Type B pancreatic cell (in vitro differentiated cells): ENCODE measurements at regions not wholly inside any gene's neighbourhood (a gene's known extent, or its start where the extent isn't known, plus 50 kb on each side); places are given as distances from the start of the nearest gene placed in this dataset.

Source experiments
- DNase-seq: peaks from one replicate; pipeline ENCODE4 v3.0.0; 2021; ENCODE audit warnings: mixed read lengths; ENCODE audit not compliant: unreplicated experiment; ENCODE audit errors: extremely low spot score
- H3K27ac Mint-ChIP-seq: 2 replicates; pipeline ENCODE4 v1.8.0; 2021; ENCODE audit warnings: mild to moderate bottlenecking, mixed read lengths
- H3K27me3 Mint-ChIP-seq: 2 replicates; pipeline ENCODE4 v1.8.0; 2021; ENCODE audit warnings: mixed read lengths
- H3K36me3 Mint-ChIP-seq: 2 replicates; pipeline ENCODE4 v1.8.0; 2021; ENCODE audit warnings: mixed read lengths
- H3K4me1 Mint-ChIP-seq: one replicate; pipeline ENCODE4 v1.8.0; 2021; ENCODE audit warnings: mixed read lengths; ENCODE audit not compliant: unreplicated experiment
- H3K4me3 Mint-ChIP-seq: 2 replicates; pipeline ENCODE4 v1.8.0; 2021; ENCODE audit warnings: mild to moderate bottlenecking, mixed read lengths
- H3K9me3 Mint-ChIP-seq: 2 replicates; pipeline ENCODE4 v1.8.0; 2021; ENCODE audit warnings: mixed read lengths
- CTCF ChIP-seq: fragments of 200-600 bp; sonication (generic); conservative IDR thresholded peaks from 2 replicates; pipeline ENCODE4 v1.5.0; 2021; ENCODE audit warnings: antibody characterized with exemption, mild to moderate bottlenecking

- DNase-seq = no peak
- peak overlapping the region; percentile 68 for H3K27ac Mint-ChIP-seq
Observed at GRCh38 chr15:66846031-66846430, 144.0 kb downstream of the SMAD6 start.

GRCh38 chr15:66846811-66847210 is 144.8 kb downstream of the SMAD6 start:
- no peak overlapping the region for H3K27ac Mint-ChIP-seq
- H3K36me3 Mint-ChIP-seq = no peaks in the 10 kb centered on the region
- H3K4me3 Mint-ChIP-seq = no peak overlapping the region
- H3K9me3 Mint-ChIP-seq = no peaks in the 10 kb centered on the region
- no peak for DNase-seq
- peaks cover 40% of the 10 kb centered on the region for H3K4me1 Mint-ChIP-seq
- no peak for TF ChIP-seq CTCF
- H3K27me3 Mint-ChIP-seq = peaks cover 3% of the 10 kb centered on the region

More at GRCh38 chr15:66846031-66846430, 144.0 kb downstream of the SMAD6 start:
- Mint-ChIP-seq H3K4me3 (no peak overlapping the region), H3K9me3 (no peaks in the 10 kb centered on the region), H3K36me3 (no peaks in the 10 kb centered on the region), H3K4me1 (peaks cover 40% of the 10 kb centered on the region), H3K27me3 (peaks cover 3% of the 10 kb centered on the region)
- no peak for TF ChIP-seq CTCF

GRCh38 chr15:66847565-66847991 is 145.5 kb downstream of the SMAD6 start:
- H3K9me3 Mint-ChIP-seq = no peaks in the 10 kb centered on the region
- H3K4me1 Mint-ChIP-seq = peaks cover 39% of the 10 kb centered on the region
- DNase-seq = no peak
- H3K36me3 Mint-ChIP-seq = no peaks in the 10 kb centered on the region
- H3K4me3 Mint-ChIP-seq = no peak overlapping the region
- no peak for TF ChIP-seq CTCF
- H3K27me3 Mint-ChIP-seq = no peaks in the 10 kb centered on the region
- H3K27ac Mint-ChIP-seq = no peak overlapping the region

GRCh38 chr15:66848116-66848515 is 146.1 kb downstream of the SMAD6 start:
- Mint-ChIP-seq H3K4me1 (peaks cover 36% of the 10 kb centered on the region), H3K36me3 (no peaks in the 10 kb centered on the region), H3K27ac (no peak overlapping the region), H3K9me3 (no peaks in the 10 kb centered on the region), H3K27me3 (no peaks in the 10 kb centered on the region), H3K4me3 (no peak overlapping the region)
- no peak for TF ChIP-seq CTCF
- no peak for DNase-seq

GRCh38 chr15:66848686-66849392 is 146.8 kb downstream of the SMAD6 start:
- Mint-ChIP-seq H3K27me3 (no peaks in the 10 kb centered on the region), H3K4me1 (peaks cover 32% of the 10 kb centered on the region), H3K9me3 (no peaks in the 10 kb centered on the region), H3K4me3 (no peak overlapping the region), H3K36me3 (no peaks in the 10 kb centered on the region), H3K27ac (no peak overlapping the region)
- TF ChIP-seq CTCF = no peak
- no peak for DNase-seq

GRCh38 chr15:66849393-66849745 is 147.3 kb downstream of the SMAD6 start:
- DNase-seq = no peak
- no peaks in the 10 kb centered on the region for H3K27me3 Mint-ChIP-seq
- peak overlapping the region; percentile 56 for H3K27ac Mint-ChIP-seq
- H3K9me3 Mint-ChIP-seq = no peaks in the 10 kb centered on the region
- H3K4me3 Mint-ChIP-seq = no peak overlapping the region
- TF ChIP-seq CTCF = no peak
- peaks cover 31% of the 10 kb centered on the region for H3K4me1 Mint-ChIP-seq
- H3K36me3 Mint-ChIP-seq = no peaks in the 10 kb centered on the region
